ENCODE measurements at regions not wholly inside any gene's neighbourhood (a gene's known extent, or its start where the extent isn't known, plus 50 kb on each side); places are given as distances from the start of the nearest gene placed in this dataset.

GRCh38 chr12:29843036-29843435 lies 59.3 kb upstream of the TMTC1 start:
- no peak for DNase-seq

GRCh38 chr12:29838768-29839167 lies 55.0 kb upstream of the TMTC1 start:
- DNase-seq = no peak
